Kidney epithelial cell (primary cell): ENCODE measurements at regions not wholly inside any gene's neighbourhood (a gene's known extent, or its start where the extent isn't known, plus 50 kb on each side); places are given as distances from the start of the nearest gene placed in this dataset.

ENCODE experiments used
- DNase-seq: peaks from one replicate; pipeline ENCODE4 v3.0.0-alpha.2; 2010; ENCODE audit warnings: low read depth
- H3K27me3 ChIP-seq: 2 replicates; pipeline ENCODE4 v1.6.0; 2011; ENCODE audit warnings: low read length; ENCODE audit not compliant: control insufficient read depth, insufficient read depth
- H3K36me3 ChIP-seq: 2 replicates; pipeline ENCODE4 v1.5.1; 2011; ENCODE audit warnings: low read length; ENCODE audit not compliant: control insufficient read depth, insufficient read depth
- H3K4me3 ChIP-seq: 2 replicates; pipeline ENCODE4 v1.5.1; 2011; ENCODE audit warnings: low read depth, mild to moderate bottlenecking, control low read depth, low read length
- CTCF ChIP-seq: IDR thresholded peaks from 2 replicates; pipeline ENCODE4 v1.5.1; 2011; ENCODE audit warnings: mild to moderate bottlenecking, moderate library complexity, low read length, control low read depth, inconsistent platforms; ENCODE audit not compliant: insufficient read depth, poor library complexity, severe bottlenecking

GRCh38 chr14:42319996-42320395 lies 713.3 kb downstream of the LRFN5 start:
- Histone ChIP-seq H3K27me3 (no peaks in the 10 kb centered on the region), H3K4me3 (no peak overlapping the region), H3K36me3 (no peaks in the 10 kb centered on the region)
- TF ChIP-seq CTCF, result no peak
- no peak for DNase-seq

- no peaks in the 10 kb centered on the region for H3K27me3 ChIP-seq
- no peak overlapping the region for H3K4me3 ChIP-seq
- DNase-seq, result no peak
- no peak for TF ChIP-seq CTCF
- H3K36me3 ChIP-seq, result no peaks in the 10 kb centered on the region
These were observed 710.0 kb downstream of the LRFN5 start for GRCh38 chr14:42316693-42317092.

- no peak for DNase-seq
- TF ChIP-seq CTCF, result no peak
- no peaks in the 10 kb centered on the region for H3K36me3 ChIP-seq
- H3K27me3 ChIP-seq, result no peaks in the 10 kb centered on the region
- H3K4me3 ChIP-seq, result no peak overlapping the region
These were observed 705.2 kb downstream of the LRFN5 start for GRCh38 chr14:42311876-42312275.

GRCh38 chr14:42307239-42307825 lies 700.7 kb downstream of the LRFN5 start:
- DNase-seq, result no peak
- TF ChIP-seq CTCF, result no peak
- no peaks in the 10 kb centered on the region for H3K27me3 ChIP-seq
- no peak overlapping the region for H3K4me3 ChIP-seq
- no peaks in the 10 kb centered on the region for H3K36me3 ChIP-seq

GRCh38 chr14:42299692-42300091 lies 693.0 kb downstream of the LRFN5 start:
- H3K4me3 ChIP-seq, result no peak overlapping the region

More at GRCh38 chr14:42299692-42300091, 693.0 kb downstream of the LRFN5 start:
- DNase-seq, result peak; percentile 14
- TF ChIP-seq CTCF, result no peak
- Histone ChIP-seq H3K36me3 (no peaks in the 10 kb centered on the region), H3K27me3 (no peaks in the 10 kb centered on the region)
